Endothelial cell of umbilical vein (primary cell): ENCODE measurements at regions not wholly inside any gene's neighbourhood (a gene's known extent, or its start where the extent isn't known, plus 50 kb on each side); places are given as distances from the start of the nearest gene placed in this dataset.

Experiments used
- BruUV-seq: library from RNA; stranded (reverse); fragments of 400-500 nt; replicated peaks from 2 replicates; lab custom pipeline; 2021; lab: Mats Ljungman, UMichigan
- CTCF ChIA-PET: fragments of 300-600, 350-600 bp; sonication (Branson Sonifier 250); formaldehyde crosslinking; loops from one replicate; lab custom pipeline; 2021; ENCODE audit warnings: antibody characterized with exemption, inconsistent platforms; lab: Charles Lee
- POLR2A ChIA-PET: fragments of 300-600, 350-600 bp; sonication (Branson Sonifier 250); formaldehyde crosslinking; loops from one replicate; lab custom pipeline; 2021; ENCODE audit warnings: antibody characterized with exemption, inconsistent platforms; lab: Charles Lee
- DNase-seq: peaks from one replicate; pipeline ENCODE4 v3.0.0-alpha.2; 2011; ENCODE audit warnings: low read depth, low spot score
- FAIRE-seq: peaks from 2 replicates; lab custom pipeline; 2011; peaks lifted over from hg19 to GRCh38; lab: Jason Lieb, UNC
- H2AFZ ChIP-seq: 2 replicates; pipeline ENCODE4 v1.6.0; 2012; ENCODE audit warnings: low read depth, low read length, control low read depth, inconsistent platforms
- H3K27ac ChIP-seq: 2 replicates; pipeline ENCODE4 v1.5.1; 2011; ENCODE audit warnings: low read depth, mild to moderate bottlenecking, control low read depth, low read length, moderate library complexity; ENCODE audit not compliant: insufficient read depth
- H3K27me3 ChIP-seq, 2 experiments: 2 replicates each; pipeline versions ENCODE4 v1.6.0 to v1.6.1; 2011; ENCODE audit warnings: low read length in 2 of 2, mixed read lengths in 1 of 2; ENCODE audit not compliant: control insufficient read depth in 2 of 2, insufficient read depth in 2 of 2
- H3K36me3 ChIP-seq, 2 experiments: 2 replicates in 1 of 2; 3 replicates in 1 of 2; pipeline ENCODE4 v1.5.1; 2011; ENCODE audit warnings: low read length in 2 of 2, mild to moderate bottlenecking in 1 of 2, moderate library complexity in 1 of 2; ENCODE audit not compliant: control insufficient read depth in 2 of 2, insufficient read depth in 2 of 2; ENCODE audit errors: extremely low read depth in 1 of 2
- H3K4me1 ChIP-seq: 3 replicates; pipeline ENCODE4 v1.5.1; 2011; ENCODE audit warnings: mild to moderate bottlenecking, low read length; ENCODE audit not compliant: control insufficient read depth, insufficient read depth; ENCODE audit errors: extremely low read depth
- H3K4me2 ChIP-seq: 2 replicates; pipeline ENCODE4 v1.6.1; 2011; ENCODE audit warnings: low read length, control low read depth, mixed read lengths; ENCODE audit not compliant: insufficient read depth
- H3K4me3 ChIP-seq, 3 experiments: fragments of 200-600 bp in 1 of 3; sonication (generic), shearing (Covaris generic) in 1 of 3; replicated peaks in 1 of 3; 2 replicates each; pipeline ENCODE4 v1.5.1; 2011 to 2016; ENCODE audit warnings: control low read depth in 3 of 3, low read length in 3 of 3, mild to moderate bottlenecking in 2 of 3, inconsistent platforms in 1 of 3, low read depth in 1 of 3, moderate library complexity in 1 of 3; ENCODE audit not compliant: insufficient read depth in 1 of 3
- H3K79me2 ChIP-seq: 2 replicates; pipeline ENCODE4 v1.6.0; 2012; ENCODE audit warnings: low read length, inconsistent platforms; ENCODE audit not compliant: control insufficient read depth, insufficient read depth
- H3K9ac ChIP-seq: replicated peaks from 2 replicates; pipeline ENCODE3; 2011; ENCODE audit warnings: low read length, control low read depth; ENCODE audit not compliant: insufficient read depth; ENCODE audit errors: extremely low read depth
- H3K9me1 ChIP-seq: replicated peaks from 3 replicates; pipeline ENCODE4 v1.6.0; 2011; ENCODE audit warnings: mild to moderate bottlenecking, low read length; ENCODE audit not compliant: control insufficient read depth, insufficient read depth; ENCODE audit errors: extremely low read depth
- H3K9me3 ChIP-seq: replicated peaks from 2 replicates; pipeline ENCODE4 v1.5.1; 2012; ENCODE audit warnings: low read length, inconsistent platforms; ENCODE audit not compliant: control insufficient read depth, insufficient read depth
- H4K20me1 ChIP-seq: replicated peaks from 2 replicates; pipeline ENCODE3; 2011; ENCODE audit warnings: mild to moderate bottlenecking, low read length; ENCODE audit not compliant: control insufficient read depth, insufficient read depth; ENCODE audit errors: extremely low read depth
- CTCF ChIP-seq, 2 donors: IDR thresholded peaks; 1 replicate in 1 of 2; 2 replicates in 1 of 2; pipeline ENCODE4 v1.5.1; 2011; ENCODE audit warnings: low read length in 2 of 2, mild to moderate bottlenecking in 2 of 2, moderate library complexity in 2 of 2, control low read depth in 1 of 2, inconsistent platforms in 1 of 2, low read depth in 1 of 2; ENCODE audit not compliant: insufficient read depth in 1 of 2; ENCODE audit errors: extremely low read depth in 1 of 2
- EZH2 ChIP-seq: IDR thresholded peaks from 2 replicates; pipeline ENCODE4 v1.6.1; 2012; ENCODE audit warnings: borderline replicate concordance, low read depth, mild to moderate bottlenecking, moderate library complexity, low read length, inconsistent platforms; ENCODE audit not compliant: severe bottlenecking
- FOS ChIP-seq: IDR thresholded peaks from 2 replicates; pipeline ENCODE4 v1.6.1; 2011; ENCODE audit warnings: mild to moderate bottlenecking, low read length, moderate library complexity, borderline replicate concordance; ENCODE audit not compliant: insufficient read depth
- GATA2 ChIP-seq: IDR thresholded peaks from 2 replicates; pipeline ENCODE4 v1.7.0; 2011; ENCODE audit warnings: low read depth, mild to moderate bottlenecking, moderate library complexity, mixed read lengths, low read length; ENCODE audit not compliant: insufficient read length, insufficient read depth
- JUN ChIP-seq: IDR thresholded peaks from 2 replicates; pipeline ENCODE4 v1.6.1; 2011; ENCODE audit warnings: borderline replicate concordance, low read depth; ENCODE audit not compliant: insufficient read length, insufficient read depth
- MYC ChIP-seq: IDR thresholded peaks from one replicate; pipeline ENCODE4 v1.6.1; 2011; ENCODE audit warnings: mild to moderate bottlenecking, low read depth, low read length
- POLR2A ChIP-seq: IDR thresholded peaks from 2 replicates; pipeline ENCODE4 v1.6.1; 2012; ENCODE audit warnings: low read depth, mild to moderate bottlenecking, control low read depth, low read length
- POLR2AphosphoS5 ChIP-seq: IDR thresholded peaks from 2 replicates; pipeline ENCODE4 v1.6.1; 2012; ENCODE audit warnings: low read depth, mild to moderate bottlenecking, control low read depth, low read length, moderate library complexity; ENCODE audit not compliant: insufficient read depth
- dilution Hi-C: fragments of 300-500 bp; cut with MboI; formaldehyde crosslinking; loops from one replicate; pipeline ENCODE4 v1.15.0; 2019; ENCODE audit warnings: low sequenced_read_pairs; ENCODE audit not compliant: extremely low pct_ligation_motif_present
- intact Hi-C: fragments of 100-400 bp; cut with micrococcal nuclease; formaldehyde crosslinking; loops from one replicate; pipeline ENCODE4 v1.10.0; 2022
- TF ChIP-seq, protein P1 (sequence below): IDR thresholded peaks from 2 replicates; pipeline ENCODE4 v1.6.1; 2011; ENCODE audit not compliant: insufficient read depth, insufficient read length

DNA sequence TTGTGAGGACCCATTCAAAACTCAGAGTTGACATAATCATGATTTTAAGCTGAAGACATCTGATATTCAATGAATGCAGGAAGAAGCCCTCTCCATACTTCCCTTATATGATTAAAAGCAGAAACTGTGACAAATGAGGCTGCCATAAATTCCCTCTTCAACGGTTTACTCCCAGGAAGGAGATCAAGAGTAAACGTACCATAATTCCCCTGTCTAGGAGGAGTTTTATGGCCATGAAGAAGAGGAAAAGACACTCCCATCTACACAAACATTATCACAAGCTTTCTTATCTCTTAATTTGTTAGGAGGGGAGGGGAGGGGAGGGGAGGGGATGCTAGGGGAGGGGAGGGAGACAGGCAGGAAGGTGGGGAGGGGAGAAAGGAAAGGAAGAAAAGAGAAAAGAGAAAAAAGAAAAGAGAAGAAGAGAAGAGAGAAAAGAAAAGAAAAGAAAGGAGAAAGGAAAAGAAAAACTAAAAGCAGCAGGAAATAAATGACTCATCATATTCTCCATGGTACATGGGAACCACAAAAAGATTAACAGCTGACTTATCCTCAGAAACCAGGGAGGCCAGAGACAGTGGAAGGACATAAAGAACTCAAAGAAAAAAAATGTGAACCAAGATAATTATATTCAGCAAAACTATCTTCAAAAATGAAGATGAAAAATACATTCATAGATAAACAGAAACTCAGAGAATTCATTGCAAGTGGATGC lies 121.6 kb downstream of the ALOX5 start:
- FAIRE-seq, result no peak
- CTCF ChIA-PET, result no interaction called here

More for the DNA sequence above, 121.6 kb downstream of the ALOX5 start:
- H3K4me2 ChIP-seq, result no peak overlapping the region
- no peak for DNase-seq
- H3K9me3 ChIP-seq, result no peaks in the 10 kb centered on the region
- no peak overlapping the region for H3K9ac ChIP-seq
- POLR2A ChIA-PET, result no interaction called here
- H3K27ac ChIP-seq, result no peak overlapping the region
- dilution Hi-C loops (no loop called here), intact Hi-C loops (no loop called here)
- H3K9me1 ChIP-seq, result no peaks in the 10 kb centered on the region
- no peak overlapping the region for H3K4me3 ChIP-seq
- no TSS peak for BruUV-seq
- no peak for TF ChIP-seq GATA2
- TF ChIP-seq POLR2A, result no peak
- TF ChIP-seq FOS, result peak; percentile 59
- TF ChIP-seq MYC, result no peak
- TF ChIP-seq POLR2AphosphoS5, result no peak
- TF ChIP-seq, protein P1, sequence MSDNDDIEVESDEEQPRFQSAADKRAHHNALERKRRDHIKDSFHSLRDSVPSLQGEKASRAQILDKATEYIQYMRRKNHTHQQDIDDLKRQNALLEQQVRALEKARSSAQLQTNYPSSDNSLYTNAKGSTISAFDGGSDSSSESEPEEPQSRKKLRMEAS, result no peak
- peak; percentile 10 for TF ChIP-seq JUN
- no peak for TF ChIP-seq CTCF (IDR thresholded peaks at IDR 0.05; ENCODE audit: extremely low read depth in 1 of 2, insufficient read depth in 1 of 2, low read depth in 1 of 2, low read length in 2 of 2)
- TF ChIP-seq EZH2, result no peak
- no peaks in the 10 kb centered on the region for H3K27me3 ChIP-seq
- no peaks in the 10 kb centered on the region for H3K36me3 ChIP-seq
- no peaks in the 10 kb centered on the region for H3K4me1 ChIP-seq
- no peaks in the 10 kb centered on the region for H3K79me2 ChIP-seq
- no peak overlapping the region for H2AFZ ChIP-seq
- H4K20me1 ChIP-seq, result no peaks in the 10 kb centered on the region
